Esophagus (tissue), 2 donors: ENCODE measurements at regions not wholly inside any gene's neighbourhood (a gene's known extent, or its start where the extent isn't known, plus 50 kb on each side); places are given as distances from the start of the nearest gene placed in this dataset.

ENCODE experiments used
- H3K27ac ChIP-seq, 2 donors: one replicate each; pipeline ENCODE4 v1.5.1; 2013; ENCODE audit warnings: low read depth in 2 of 2, mild to moderate bottlenecking in 2 of 2, inconsistent platforms in 1 of 2, low read length in 1 of 2, moderate library complexity in 1 of 2
- H3K27me3 ChIP-seq, 2 donors: one replicate each; pipeline ENCODE4 v1.6.1; 2013; ENCODE audit warnings: low read length in 2 of 2, control low read depth in 1 of 2, mild to moderate bottlenecking in 1 of 2; ENCODE audit not compliant: insufficient read depth in 2 of 2, control insufficient read depth in 1 of 2
- H3K36me3 ChIP-seq, 2 donors: one replicate each; pipeline ENCODE4 v1.6.1; 2013; ENCODE audit warnings: low read length in 1 of 2; ENCODE audit not compliant: control insufficient read depth in 2 of 2, insufficient read depth in 2 of 2
- H3K4me1 ChIP-seq, 2 donors: one replicate each; pipeline ENCODE4 v1.6.1; 2013; ENCODE audit warnings: low read length in 1 of 2; ENCODE audit not compliant: control insufficient read depth in 2 of 2, insufficient read depth in 2 of 2
- H3K4me3 ChIP-seq, 2 donors: one replicate each; pipeline ENCODE4 v1.5.1; 2013; ENCODE audit warnings: low read length in 2 of 2, mild to moderate bottlenecking in 2 of 2, low read depth in 1 of 2, moderate library complexity in 1 of 2
- H3K9me3 ChIP-seq, 2 donors: one replicate each; pipeline ENCODE4 v1.6.1; 2013; ENCODE audit warnings: mild to moderate bottlenecking in 2 of 2, low read depth in 1 of 2, low read length in 1 of 2, moderate library complexity in 1 of 2; ENCODE audit not compliant: control insufficient read depth in 2 of 2, insufficient read depth in 1 of 2
- WGBS, 2 donors: extraction: QIAGEN DNeasy Blood & Tissue Kit; methylation state at CpG; one replicate each; pipeline ENCODE4 v1.1.7; 2013; 5-methylcytosine and 5-hydroxymethylcytosine counted together
- donor health status: healthy with polysubstance abuse.
- donor health status: Bipolar disorder and iron deficiency.

GRCh38 chr5:101966476-101966875 lies 329.6 kb downstream of the SLCO4C1 start:
- no peak overlapping the region for H3K4me3 ChIP-seq
- 91% methylated on average over 2 of the region's 2 CpGs for WGBS, 2 donors
- no peaks in the 10 kb centered on the region for H3K36me3 ChIP-seq
- H3K27me3 ChIP-seq = no peaks in the 10 kb centered on the region
- H3K9me3 ChIP-seq = no peaks in the 10 kb centered on the region
- no peak overlapping the region for H3K27ac ChIP-seq
- H3K4me1 ChIP-seq = no peaks in the 10 kb centered on the region

- Histone ChIP-seq H3K27me3 (no peaks in the 10 kb centered on the region), H3K4me1 (no peaks in the 10 kb centered on the region), H3K4me3 (no peak overlapping the region), H3K36me3 (no peaks in the 10 kb centered on the region), H3K27ac (no peak overlapping the region), H3K9me3 (no peaks in the 10 kb centered on the region)
- 35% methylated on average over 1 of the region's 1 CpG for WGBS, 2 donors
These were observed 340.2 kb downstream of the SLCO4C1 start for GRCh38 chr5:101955891-101956290.

GRCh38 chr5:101950019-101950418 lies 346.1 kb downstream of the SLCO4C1 start:
- no peak overlapping the region for H3K4me3 ChIP-seq
- no peaks in the 10 kb centered on the region for H3K27me3 ChIP-seq
- H3K27ac ChIP-seq = no peak overlapping the region
- no peaks in the 10 kb centered on the region for H3K36me3 ChIP-seq
- no peaks in the 10 kb centered on the region for H3K9me3 ChIP-seq
- no peaks in the 10 kb centered on the region for H3K4me1 ChIP-seq

GRCh38 chr5:101948615-101949014 lies 347.5 kb downstream of the SLCO4C1 start:
- Histone ChIP-seq H3K27me3 (no peaks in the 10 kb centered on the region), H3K4me1 (no peaks in the 10 kb centered on the region), H3K9me3 (no peaks in the 10 kb centered on the region), H3K4me3 (no peak overlapping the region), H3K27ac (no peak overlapping the region), H3K36me3 (no peaks in the 10 kb centered on the region)
- WGBS, 2 donors = 86 to 96% methylated on average over 1 of the region's 1 CpG

GRCh38 chr5:101943784-101944183 lies 352.3 kb downstream of the SLCO4C1 start:
- H3K4me3 ChIP-seq = no peak overlapping the region
- peaks cover 2 to 5% of the 10 kb centered on the region in 2 donors for H3K9me3 ChIP-seq
- no peaks in the 10 kb centered on the region for H3K27me3 ChIP-seq
- H3K27ac ChIP-seq = no peak overlapping the region
- WGBS, 2 donors = 44 to 52% methylated on average over 1 of the region's 1 CpG
- no peaks in the 10 kb centered on the region for H3K4me1 ChIP-seq
- H3K36me3 ChIP-seq = no peaks in the 10 kb centered on the region

- 45% methylated on average over 8 of the region's 8 CpGs for WGBS, 2 donors
- Histone ChIP-seq H3K27ac (no peak overlapping the region), H3K4me3 (no peak overlapping the region), H3K9me3 (peaks cover 2 to 5% of the 10 kb centered on the region in 2 donors), H3K4me1 (no peaks in the 10 kb centered on the region), H3K36me3 (no peaks in the 10 kb centered on the region), H3K27me3 (no peaks in the 10 kb centered on the region)
These were observed 353.7 kb downstream of the SLCO4C1 start for GRCh38 chr5:101942321-101942882.

- H3K4me3 ChIP-seq = no peak overlapping the region
- H3K27me3 ChIP-seq = no peaks in the 10 kb centered on the region
- H3K9me3 ChIP-seq = no peaks in the 10 kb centered on the region
- H3K4me1 ChIP-seq = no peaks in the 10 kb centered on the region
- H3K27ac ChIP-seq = no peak overlapping the region
- H3K36me3 ChIP-seq = no peaks in the 10 kb centered on the region
- WGBS, 2 donors = 75 to 85% methylated on average over 2 of the region's 2 CpGs
These were observed 359.0 kb downstream of the SLCO4C1 start for GRCh38 chr5:101937041-101937440.

- H3K4me1 ChIP-seq = no peaks in the 10 kb centered on the region
- no peak overlapping the region for H3K4me3 ChIP-seq
- no peaks in the 10 kb centered on the region for H3K9me3 ChIP-seq
- H3K27me3 ChIP-seq = no peaks in the 10 kb centered on the region
- H3K27ac ChIP-seq = no peak overlapping the region
- no peaks in the 10 kb centered on the region for H3K36me3 ChIP-seq
These were observed 361.0 kb downstream of the SLCO4C1 start for GRCh38 chr5:101935086-101935485.

GRCh38 chr5:101932599-101932998 lies 363.5 kb downstream of the SLCO4C1 start:
- H3K27ac ChIP-seq = no peak overlapping the region
- no peaks in the 10 kb centered on the region for H3K27me3 ChIP-seq
- H3K4me3 ChIP-seq = no peak overlapping the region
- no peaks in the 10 kb centered on the region for H3K9me3 ChIP-seq
- no peaks in the 10 kb centered on the region for H3K4me1 ChIP-seq
- 54 to 61% methylated on average over 3 of the region's 3 CpGs for WGBS, 2 donors
- H3K36me3 ChIP-seq = no peaks in the 10 kb centered on the region

GRCh38 chr5:101929628-101930027 lies 366.5 kb downstream of the SLCO4C1 start:
- Histone ChIP-seq H3K36me3 (no peaks in the 10 kb centered on the region), H3K27ac (no peak overlapping the region), H3K4me3 (no peak overlapping the region), H3K27me3 (no peaks in the 10 kb centered on the region), H3K4me1 (no peaks in the 10 kb centered on the region), H3K9me3 (no peaks in the 10 kb centered on the region)
